ENCODE measurements at regions not wholly inside any gene's neighbourhood (a gene's known extent, or its start where the extent isn't known, plus 50 kb on each side); places are given as distances from the start of the nearest gene placed in this dataset.

DNA sequence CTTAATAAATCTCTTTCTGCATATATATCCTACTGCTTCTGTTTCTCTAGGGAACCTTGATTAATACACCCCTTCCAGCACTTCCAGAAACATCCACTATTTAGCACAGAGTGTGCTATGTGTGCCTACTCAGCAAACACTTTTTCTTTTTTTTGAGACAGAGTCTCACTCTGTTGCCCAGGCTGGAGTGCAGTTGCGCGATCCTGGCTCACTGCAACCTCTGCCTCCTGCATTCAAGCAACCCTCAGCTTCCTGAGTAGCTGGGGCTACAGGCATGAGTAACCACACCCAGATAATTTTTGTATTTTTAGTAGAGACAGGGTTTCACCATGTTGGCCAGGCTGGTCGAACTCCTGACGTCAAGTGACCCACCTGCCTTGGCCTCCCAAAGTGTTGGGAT, 266.9 kb upstream of the DIAPH2 start:
- no peak for TF ChIP-seq CTCF (IDR thresholded peaks at IDR 0.05)
- TF ChIP-seq EP300 (IDR thresholded peaks at IDR 0.05): no peak
- TF ChIP-seq POLR2AphosphoS5 (IDR thresholded peaks at IDR 0.05): no peak
- intact Hi-C loops (cut with DNase I): no loop called here
- H3K9me3 ChIP-seq: no peaks in the 10 kb centered on the region
- WGBS, 2 donors: 92 to 96% methylated on average over 4 of the region's 4 CpGs
- no peaks in the 10 kb centered on the region for H3K36me3 ChIP-seq
- peaks cover 0 to 3% (median 0%) of the 10 kb centered on the region in 3 donors for H3K27me3 ChIP-seq
- H3K4me3 ChIP-seq: no peak overlapping the region
- H3K4me1 ChIP-seq: no peaks in the 10 kb centered on the region
- H3K27ac ChIP-seq: no peak overlapping the region
- no peak for DNase-seq

GRCh38 chrX:96424007-96424406, 260.6 kb upstream of the DIAPH2 start:
- H3K4me3 ChIP-seq: no peak overlapping the region
- 25 to 58% methylated on average over 3 of the region's 3 CpGs for WGBS, 2 donors
- H3K27ac ChIP-seq: no peak overlapping the region
- H3K4me1 ChIP-seq: no peaks in the 10 kb centered on the region
- DNase-seq: no peak
- no peaks in the 10 kb centered on the region for H3K9me3 ChIP-seq
- H3K36me3 ChIP-seq: no peaks in the 10 kb centered on the region
- intact Hi-C loops (cut with DNase I): no loop called here
- H3K27me3 ChIP-seq: peaks cover 0 to 3% (median 0%) of the 10 kb centered on the region in 3 donors
- TF ChIP-seq POLR2A (IDR thresholded peaks at IDR 0.05) (no peak), POLR2AphosphoS5 (IDR thresholded peaks at IDR 0.05) (no peak), CTCF (IDR thresholded peaks at IDR 0.05) (no peak), EP300 (IDR thresholded peaks at IDR 0.05) (no peak)

- Histone ChIP-seq H3K27ac (no peak overlapping the region), H3K4me1 (no peaks in the 10 kb centered on the region), H3K4me3 (no peak overlapping the region), H3K36me3 (no peaks in the 10 kb centered on the region), H3K9me3 (no peaks in the 10 kb centered on the region), H3K27me3 (peaks cover 0 to 3% (median 0%) of the 10 kb centered on the region in 3 donors)
- no peak for DNase-seq
- intact Hi-C loops (cut with DNase I): no loop called here
- TF ChIP-seq CTCF (IDR thresholded peaks at IDR 0.05): no peak
- no peak for TF ChIP-seq POLR2AphosphoS5 (IDR thresholded peaks at IDR 0.05)
- TF ChIP-seq EP300 (IDR thresholded peaks at IDR 0.05): no peak
- TF ChIP-seq POLR2A (IDR thresholded peaks at IDR 0.05): no peak
These were observed 259.4 kb upstream of the DIAPH2 start for GRCh38 chrX:96425200-96425599.

GRCh38 chrX:96430756-96431455, 253.7 kb upstream of the DIAPH2 start:
- Histone ChIP-seq H3K4me3 (no peak overlapping the region), H3K9me3 (no peaks in the 10 kb centered on the region), H3K4me1 (peaks cover 0 to 3% (median 0%) of the 10 kb centered on the region in 4 donors), H3K36me3 (no peaks in the 10 kb centered on the region), H3K27me3 (no peaks in the 10 kb centered on the region), H3K27ac (no peak overlapping the region)
- 85 to 91% methylated on average over 2 of the region's 2 CpGs for WGBS, 2 donors
- no peak for DNase-seq
- intact Hi-C loops (cut with DNase I): no loop called here
- TF ChIP-seq POLR2AphosphoS5 (IDR thresholded peaks at IDR 0.05): no peak
- TF ChIP-seq POLR2A (IDR thresholded peaks at IDR 0.05): no peak
- no peak for TF ChIP-seq EP300 (IDR thresholded peaks at IDR 0.05)
- no peak for TF ChIP-seq CTCF (IDR thresholded peaks at IDR 0.05)

- H3K4me1 ChIP-seq: peaks cover 0 to 3% (median 0%) of the 10 kb centered on the region in 4 donors
- no peak for DNase-seq
- H3K36me3 ChIP-seq: no peaks in the 10 kb centered on the region
- TF ChIP-seq EP300 (IDR thresholded peaks at IDR 0.05) (no peak), CTCF (IDR thresholded peaks at IDR 0.05) (no peak)
- peak overlapping the region in 1 of 4 donors; percentile 64 for H3K27ac ChIP-seq
- no peaks in the 10 kb centered on the region for H3K9me3 ChIP-seq
- WGBS, 2 donors: 85 to 92% methylated on average over 1 of the region's 1 CpG
- H3K27me3 ChIP-seq: no peaks in the 10 kb centered on the region
- no peak overlapping the region for H3K4me3 ChIP-seq
- intact Hi-C loops (cut with DNase I): no loop called here
These were observed 252.0 kb upstream of the DIAPH2 start for GRCh38 chrX:96432647-96433046.
